ENCODE measurements at regions not wholly inside any gene's neighbourhood (a gene's known extent, or its start where the extent isn't known, plus 50 kb on each side); places are given as distances from the start of the nearest gene placed in this dataset.

DNA sequence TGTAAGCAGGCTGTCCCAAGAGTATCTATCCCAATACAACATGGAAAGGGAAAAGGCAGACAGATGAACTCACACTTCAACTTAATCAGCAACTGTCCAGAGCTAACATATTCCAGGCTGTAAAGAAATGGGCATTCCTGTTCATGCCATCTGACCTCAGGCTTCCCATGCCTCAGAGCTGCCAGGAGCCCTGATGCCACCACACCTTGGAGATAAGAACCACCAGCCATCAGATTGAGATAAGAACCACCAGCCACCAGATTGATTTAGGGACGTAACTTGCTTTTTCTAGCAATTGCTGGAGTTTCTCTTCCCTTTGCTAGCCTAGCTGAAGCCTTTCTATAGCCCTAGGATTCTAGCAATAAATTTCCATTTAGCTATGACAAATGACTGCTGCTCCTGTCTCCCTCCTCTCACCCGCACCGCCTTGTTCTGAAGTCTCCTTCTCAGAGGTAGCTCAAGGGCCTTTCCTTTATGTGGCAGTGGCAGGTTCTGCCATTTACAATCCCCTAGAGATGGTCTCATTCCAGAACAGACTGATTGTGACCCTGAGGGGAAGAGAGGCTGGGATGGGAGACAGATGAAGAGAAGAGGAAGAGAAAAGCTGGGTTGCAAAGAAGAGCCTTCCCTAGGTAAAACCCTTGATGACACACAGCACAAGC is 88.0 kb upstream of the CTTNBP2NL start:
- TF ChIP-seq, protein P1, sequence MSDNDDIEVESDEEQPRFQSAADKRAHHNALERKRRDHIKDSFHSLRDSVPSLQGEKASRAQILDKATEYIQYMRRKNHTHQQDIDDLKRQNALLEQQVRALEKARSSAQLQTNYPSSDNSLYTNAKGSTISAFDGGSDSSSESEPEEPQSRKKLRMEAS (IDR thresholded peaks at IDR 0.05; ENCODE audit: low read depth, low read length), result no peak
- no peak for TF ChIP-seq ZBTB40 (IDR thresholded peaks at IDR 0.05; ENCODE audit: borderline replicate concordance)
- TF ChIP-seq, protein P2, sequence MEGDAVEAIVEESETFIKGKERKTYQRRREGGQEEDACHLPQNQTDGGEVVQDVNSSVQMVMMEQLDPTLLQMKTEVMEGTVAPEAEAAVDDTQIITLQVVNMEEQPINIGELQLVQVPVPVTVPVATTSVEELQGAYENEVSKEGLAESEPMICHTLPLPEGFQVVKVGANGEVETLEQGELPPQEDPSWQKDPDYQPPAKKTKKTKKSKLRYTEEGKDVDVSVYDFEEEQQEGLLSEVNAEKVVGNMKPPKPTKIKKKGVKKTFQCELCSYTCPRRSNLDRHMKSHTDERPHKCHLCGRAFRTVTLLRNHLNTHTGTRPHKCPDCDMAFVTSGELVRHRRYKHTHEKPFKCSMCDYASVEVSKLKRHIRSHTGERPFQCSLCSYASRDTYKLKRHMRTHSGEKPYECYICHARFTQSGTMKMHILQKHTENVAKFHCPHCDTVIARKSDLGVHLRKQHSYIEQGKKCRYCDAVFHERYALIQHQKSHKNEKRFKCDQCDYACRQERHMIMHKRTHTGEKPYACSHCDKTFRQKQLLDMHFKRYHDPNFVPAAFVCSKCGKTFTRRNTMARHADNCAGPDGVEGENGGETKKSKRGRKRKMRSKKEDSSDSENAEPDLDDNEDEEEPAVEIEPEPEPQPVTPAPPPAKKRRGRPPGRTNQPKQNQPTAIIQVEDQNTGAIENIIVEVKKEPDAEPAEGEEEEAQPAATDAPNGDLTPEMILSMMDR (IDR thresholded peaks at IDR 0.05 in 2 of 3, conservative IDR thresholded peaks at IDR 0.05 in 1 of 3; ENCODE audit: control insufficient read depth in 2 of 3, extremely low read depth in 1 of 3, insufficient read depth in 1 of 3, low read depth in 3 of 3, low read length in 3 of 3), result no peak

Measured in GM12878 (cell line).